ENCODE measurements at regions not wholly inside any gene's neighbourhood (a gene's known extent, or its start where the extent isn't known, plus 50 kb on each side); places are given as distances from the start of the nearest gene placed in this dataset.

DNA sequence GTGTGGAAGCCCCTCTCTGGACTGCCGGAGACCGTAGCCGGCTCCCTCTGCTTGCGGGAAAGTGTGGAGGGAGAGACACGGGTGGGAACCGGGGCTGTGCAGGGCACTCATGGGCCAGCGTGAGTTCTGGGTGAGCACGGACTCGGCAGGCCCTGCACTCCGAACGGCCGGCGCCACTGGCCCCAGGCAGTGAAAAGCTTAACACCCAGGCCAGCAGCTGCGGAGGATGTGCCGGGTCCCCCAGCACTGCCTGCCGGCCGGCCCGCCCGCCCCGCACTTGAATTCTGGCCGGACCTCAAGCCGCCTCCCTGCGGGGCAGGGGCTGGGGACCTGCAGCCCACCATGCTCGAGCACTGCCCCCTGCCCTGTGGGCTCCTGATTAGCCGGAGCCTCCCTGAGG lies 147.0 kb downstream of the FGF9 start:
- in situ Hi-C loops (cut with MboI; ENCODE audit: low sequenced_read_pairs): no loop called here

DNA sequence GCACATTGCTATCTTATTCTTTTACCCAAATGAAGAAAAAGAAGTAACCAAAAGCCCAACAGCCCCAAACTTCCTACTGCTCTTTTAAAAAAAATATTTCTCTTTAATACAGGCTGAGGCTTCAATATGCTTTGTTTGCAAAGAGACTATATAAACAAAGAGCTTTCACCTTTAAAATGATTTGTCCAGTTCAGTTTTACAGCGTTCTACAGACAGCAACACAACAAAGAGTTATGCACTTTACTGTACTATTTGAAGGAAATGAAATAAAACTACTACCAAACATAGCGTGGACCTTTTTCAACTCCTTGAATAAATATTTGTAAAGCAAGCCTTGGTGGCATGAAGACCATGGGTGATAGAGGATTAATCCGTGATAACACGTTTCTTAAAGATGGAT lies 151.2 kb downstream of the FGF9 start:
- in situ Hi-C loops (cut with MboI; ENCODE audit: low sequenced_read_pairs): no loop called here

DNA sequence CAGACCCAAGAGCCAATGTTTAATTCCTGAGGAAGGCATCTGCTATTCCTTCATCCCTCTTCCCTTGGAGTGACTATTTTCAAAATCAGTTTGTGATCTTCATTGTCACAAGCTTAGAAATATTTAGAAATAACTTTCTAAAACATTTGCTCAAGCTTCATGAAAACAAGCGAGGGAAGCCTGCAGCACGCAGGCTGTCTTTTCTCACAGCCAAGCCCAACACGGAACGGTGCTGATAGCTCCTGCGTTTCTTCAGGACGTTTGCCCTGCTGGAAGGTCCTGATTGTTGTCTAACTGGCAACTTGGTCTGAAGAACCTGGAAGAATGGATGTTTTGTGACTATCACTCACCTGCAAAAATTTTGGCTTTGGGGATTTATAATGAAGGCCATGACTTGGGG lies 152.5 kb downstream of the FGF9 start:
- in situ Hi-C loops (cut with MboI; ENCODE audit: low sequenced_read_pairs): no loop called here

DNA sequence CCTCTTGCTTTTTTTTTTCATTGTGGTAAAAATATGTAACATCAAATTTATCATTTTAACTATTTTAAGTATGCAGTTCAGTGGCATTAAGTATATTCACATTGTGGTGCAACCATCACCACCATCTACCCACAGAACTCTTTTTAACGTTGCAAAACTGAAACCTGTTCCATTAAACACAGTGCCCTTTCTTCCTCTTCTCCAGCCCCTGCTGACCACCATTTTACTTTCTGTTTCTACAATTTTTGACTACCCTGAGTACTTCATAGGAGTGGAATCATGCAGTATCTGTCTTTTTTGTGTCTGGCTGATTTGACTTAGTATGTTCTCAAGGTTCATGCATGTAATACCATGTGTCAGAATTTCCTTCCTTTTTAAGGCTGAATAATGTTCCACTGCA lies 153.1 kb downstream of the FGF9 start:
- in situ Hi-C loops (cut with MboI; ENCODE audit: low sequenced_read_pairs): no loop called here

DNA sequence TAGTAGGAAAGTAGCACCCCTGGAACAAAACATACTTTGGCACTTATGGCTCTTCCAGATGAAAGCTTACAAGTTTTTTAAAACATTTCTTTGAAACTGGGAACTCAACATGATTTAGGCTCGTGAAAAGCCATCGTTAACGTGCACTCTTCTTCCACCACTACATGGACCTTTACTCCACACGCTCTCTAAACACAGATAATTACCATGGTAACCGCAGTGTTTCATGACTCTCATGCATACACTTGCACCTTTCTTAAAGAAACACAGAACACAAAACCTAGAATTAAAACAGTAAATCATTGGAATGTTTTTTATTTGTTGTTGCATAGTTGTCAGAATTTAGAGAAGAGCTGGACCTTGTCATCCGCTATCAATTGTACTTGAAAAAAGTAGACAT lies 154.3 kb downstream of the FGF9 start:
- in situ Hi-C loops (cut with MboI; ENCODE audit: low sequenced_read_pairs): no loop called here

DNA sequence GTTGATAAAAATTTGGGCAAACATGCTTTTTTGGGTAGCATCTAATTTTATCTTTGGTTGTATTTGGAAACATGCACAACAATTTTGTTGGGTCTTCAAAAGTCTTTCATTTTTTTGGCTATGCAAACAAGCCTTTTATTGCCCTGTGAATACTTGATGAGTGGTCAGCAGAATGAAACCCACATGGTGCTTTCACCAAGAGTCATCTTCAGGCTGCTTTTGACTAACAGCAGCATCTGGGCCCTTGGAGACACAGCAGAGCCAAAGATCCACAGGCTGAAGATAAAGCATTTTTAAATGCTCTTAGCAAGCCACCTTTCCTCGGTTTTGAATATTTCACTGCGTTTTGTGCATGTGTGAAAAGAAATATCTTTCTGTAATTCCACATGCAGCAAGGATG lies 154.9 kb downstream of the FGF9 start:
- in situ Hi-C loops (cut with MboI; ENCODE audit: low sequenced_read_pairs): no loop called here

DNA sequence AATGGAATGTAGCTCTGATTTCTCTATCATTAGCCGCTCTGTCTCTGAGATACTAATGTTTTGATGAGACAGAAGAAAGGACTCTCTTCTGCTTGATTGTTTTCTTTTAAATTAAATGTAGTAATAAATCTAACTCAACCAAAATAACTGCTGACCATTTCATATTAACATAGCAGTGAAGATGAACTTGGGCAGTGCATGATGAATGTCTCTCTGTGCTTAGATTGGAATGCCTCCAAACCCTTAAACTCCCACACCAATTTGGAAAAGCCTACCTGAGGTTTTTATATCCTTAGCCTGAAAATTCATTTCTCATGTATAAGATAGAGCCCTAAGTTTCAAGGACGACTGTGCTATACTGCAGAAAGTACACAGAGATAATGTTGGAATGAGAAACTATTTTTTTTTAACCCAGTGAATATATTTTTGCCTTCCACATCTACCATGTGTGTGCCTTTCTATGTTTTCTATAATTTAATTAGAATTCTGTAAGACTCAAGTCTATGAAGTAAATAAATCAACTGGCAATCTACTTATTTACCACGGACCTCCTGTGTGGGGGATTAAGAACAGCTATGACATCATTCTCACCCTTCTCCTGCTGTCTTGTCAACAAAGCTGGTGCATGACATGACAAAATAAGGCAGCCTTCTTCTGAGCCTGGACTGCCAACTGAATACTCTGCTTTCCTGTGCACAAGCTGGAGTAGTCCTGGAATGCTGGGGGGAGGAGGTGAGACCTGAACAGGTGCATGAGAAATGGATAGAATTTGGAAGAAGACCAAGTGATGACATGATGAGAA lies 155.5 kb downstream of the FGF9 start:
- in situ Hi-C loops (cut with MboI; ENCODE audit: low sequenced_read_pairs): no loop called here

DNA sequence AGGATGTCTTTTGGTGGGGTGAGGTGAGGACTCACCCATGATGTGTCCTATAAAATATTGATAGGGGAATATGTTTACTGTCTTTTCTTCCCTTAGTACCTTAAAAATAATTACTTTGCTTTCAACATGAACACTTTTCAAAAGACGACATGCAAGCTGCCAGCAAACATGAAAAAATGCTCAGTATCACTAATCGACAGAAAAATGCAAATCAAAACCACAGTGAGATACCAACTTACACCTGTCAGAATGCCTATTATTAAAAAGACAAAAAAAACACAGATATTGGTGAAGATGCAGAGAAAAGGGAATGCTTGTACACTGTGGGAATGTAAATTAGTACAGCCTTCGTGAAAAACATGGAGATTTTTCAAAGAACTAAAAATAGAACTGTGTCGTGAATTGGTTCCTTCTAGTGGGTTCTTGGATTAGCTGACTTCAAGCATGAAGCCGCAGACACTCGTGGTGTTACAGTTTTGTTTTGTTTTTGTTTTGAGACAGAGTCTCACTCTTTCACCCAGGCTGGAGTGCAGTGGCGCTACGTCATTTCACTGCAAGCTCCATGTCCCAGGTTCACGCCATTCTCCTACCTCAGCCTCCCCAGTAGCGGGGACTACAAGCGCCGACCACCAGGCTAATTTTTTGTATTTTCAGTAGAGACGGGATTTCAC lies 160.9 kb downstream of the FGF9 start:
- in situ Hi-C loops (cut with MboI; ENCODE audit: low sequenced_read_pairs): no loop called here

DNA sequence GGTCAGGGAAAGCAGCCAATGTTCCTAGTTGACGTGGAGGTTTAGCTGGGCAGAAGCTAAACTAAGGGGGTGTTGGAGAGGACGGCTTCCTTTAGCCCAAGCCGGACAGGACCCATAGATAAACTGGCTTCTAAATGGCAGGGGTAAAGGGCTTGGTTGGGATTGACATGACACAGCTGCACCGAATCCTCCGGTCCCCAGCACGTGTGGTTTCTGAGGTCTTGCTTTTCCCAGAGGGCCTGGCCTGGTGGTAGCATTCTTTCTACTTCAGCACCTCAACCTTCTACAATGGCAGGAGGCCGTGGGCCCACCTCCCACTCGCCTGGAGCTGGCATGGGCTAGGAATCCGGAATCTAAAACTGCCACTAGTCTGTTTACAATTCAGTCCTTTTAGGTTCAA lies 163.0 kb downstream of the FGF9 start:
- in situ Hi-C loops (cut with MboI; ENCODE audit: low sequenced_read_pairs): no loop called here

DNA sequence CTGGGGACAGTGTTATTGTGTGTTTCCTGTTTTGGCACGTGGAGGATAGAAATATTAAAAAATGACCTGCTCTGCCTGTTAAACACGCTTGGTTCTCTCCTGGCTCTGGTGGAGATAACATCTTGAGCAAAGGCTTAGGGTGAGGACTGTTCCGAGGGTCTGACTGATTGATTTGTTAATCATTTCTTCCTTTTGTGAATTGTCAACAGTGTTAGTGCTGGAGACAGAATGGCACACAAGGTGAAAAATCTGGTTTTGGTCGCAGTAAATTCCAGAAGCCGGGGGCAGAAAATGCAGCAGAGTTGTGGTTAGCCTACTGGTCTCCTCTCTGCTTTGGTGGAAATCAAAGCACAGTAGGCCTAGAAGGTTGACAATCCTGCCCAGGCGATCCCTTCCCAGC lies 163.6 kb downstream of the FGF9 start:
- in situ Hi-C loops (cut with MboI; ENCODE audit: low sequenced_read_pairs): no loop called here

DNA sequence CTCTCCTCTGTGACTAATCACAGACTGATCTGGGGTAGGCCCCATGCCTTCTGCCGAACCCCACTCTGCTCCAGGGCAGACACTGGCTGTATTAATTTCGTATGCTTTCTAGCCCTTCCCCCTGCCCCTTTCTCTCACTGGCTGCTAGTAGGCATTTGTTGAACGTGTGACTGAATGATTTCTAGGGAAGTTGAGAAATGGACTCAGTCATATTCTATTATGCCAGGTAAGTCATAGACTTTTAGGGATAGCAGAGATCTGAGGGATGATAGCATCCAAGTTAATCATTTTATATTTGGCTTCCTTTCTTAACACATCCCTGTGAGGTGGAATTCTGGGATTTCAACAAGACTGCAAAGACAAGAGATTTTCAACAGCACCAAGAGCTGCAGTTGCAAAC lies 166.4 kb downstream of the FGF9 start:
- in situ Hi-C loops (cut with MboI; ENCODE audit: low sequenced_read_pairs): no loop called here

DNA sequence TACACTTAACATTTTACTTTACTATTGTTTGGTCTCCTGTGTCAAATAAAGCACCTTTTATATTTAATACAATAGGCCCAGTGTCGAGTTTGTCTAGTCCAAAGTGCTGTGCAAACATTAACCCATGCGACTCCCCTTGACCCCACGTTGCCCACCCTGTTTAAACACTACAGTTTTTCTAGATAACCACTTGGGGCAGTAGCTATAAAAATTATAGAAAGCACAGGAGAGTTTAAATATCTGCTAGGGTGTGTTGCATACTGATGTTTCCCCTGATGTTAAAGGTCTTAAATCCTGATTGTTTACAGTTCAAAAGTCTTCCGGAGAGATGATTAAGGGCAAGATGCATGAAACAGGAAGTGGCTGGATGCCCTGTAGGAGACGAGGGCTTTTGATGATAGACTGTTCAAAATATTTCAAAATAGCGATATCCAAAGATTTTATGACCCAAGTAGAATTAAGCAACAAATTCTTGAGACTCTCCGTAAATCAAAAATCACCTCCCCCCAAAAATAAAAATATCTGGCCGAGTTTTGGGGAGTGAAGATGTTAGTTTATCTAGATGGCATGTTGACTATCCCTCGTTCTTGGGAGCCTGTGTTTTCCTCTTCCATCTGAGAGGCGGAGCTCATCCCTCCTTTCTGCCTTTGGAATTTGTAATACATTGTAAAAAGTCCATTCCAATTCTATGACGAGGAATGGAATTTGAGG lies 167.1 kb downstream of the FGF9 start:
- in situ Hi-C loops (cut with MboI; ENCODE audit: low sequenced_read_pairs): no loop called here

DNA sequence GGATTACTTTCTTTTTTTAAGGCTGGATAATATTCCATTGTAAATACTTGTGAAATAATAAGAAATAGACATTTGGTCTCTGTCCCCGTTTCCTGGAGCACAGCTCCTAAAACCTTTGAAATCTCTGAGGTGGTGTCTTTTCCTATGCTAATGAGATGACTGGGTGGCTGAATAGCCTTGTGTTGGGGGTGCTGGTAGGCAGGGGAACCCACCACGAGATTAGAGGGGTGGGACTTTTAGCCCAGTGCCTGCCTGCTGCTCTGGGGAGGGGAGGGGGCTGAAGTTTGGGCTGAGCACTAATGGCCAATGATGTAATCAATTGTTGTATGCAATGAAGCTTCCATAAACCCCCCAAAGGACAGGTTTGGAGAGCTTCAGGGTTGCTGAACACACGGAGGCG lies 175.7 kb downstream of the FGF9 start:
- in situ Hi-C loops (cut with MboI; ENCODE audit: low sequenced_read_pairs): no loop called here

DNA sequence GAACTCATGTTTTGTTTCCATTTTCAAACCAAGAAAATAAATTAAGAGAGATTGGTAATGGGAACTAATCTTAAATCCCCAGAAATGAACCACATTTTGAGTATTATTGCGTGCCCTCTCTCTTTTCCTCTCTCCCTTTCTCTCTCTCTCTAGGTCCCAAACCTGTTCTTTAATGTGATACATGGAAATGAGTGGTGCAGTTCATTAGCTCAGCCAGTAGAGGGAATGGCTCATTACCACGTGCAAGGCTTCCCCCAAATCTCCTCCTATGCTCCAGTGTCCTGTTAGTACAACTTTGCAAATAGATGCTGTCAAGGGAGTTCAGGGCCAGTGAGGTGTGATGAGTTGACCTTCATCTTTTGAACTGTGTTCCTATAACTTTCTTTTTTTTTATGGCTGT lies 178.4 kb downstream of the FGF9 start:
- in situ Hi-C loops (cut with MboI; ENCODE audit: low sequenced_read_pairs): no loop called here

DNA sequence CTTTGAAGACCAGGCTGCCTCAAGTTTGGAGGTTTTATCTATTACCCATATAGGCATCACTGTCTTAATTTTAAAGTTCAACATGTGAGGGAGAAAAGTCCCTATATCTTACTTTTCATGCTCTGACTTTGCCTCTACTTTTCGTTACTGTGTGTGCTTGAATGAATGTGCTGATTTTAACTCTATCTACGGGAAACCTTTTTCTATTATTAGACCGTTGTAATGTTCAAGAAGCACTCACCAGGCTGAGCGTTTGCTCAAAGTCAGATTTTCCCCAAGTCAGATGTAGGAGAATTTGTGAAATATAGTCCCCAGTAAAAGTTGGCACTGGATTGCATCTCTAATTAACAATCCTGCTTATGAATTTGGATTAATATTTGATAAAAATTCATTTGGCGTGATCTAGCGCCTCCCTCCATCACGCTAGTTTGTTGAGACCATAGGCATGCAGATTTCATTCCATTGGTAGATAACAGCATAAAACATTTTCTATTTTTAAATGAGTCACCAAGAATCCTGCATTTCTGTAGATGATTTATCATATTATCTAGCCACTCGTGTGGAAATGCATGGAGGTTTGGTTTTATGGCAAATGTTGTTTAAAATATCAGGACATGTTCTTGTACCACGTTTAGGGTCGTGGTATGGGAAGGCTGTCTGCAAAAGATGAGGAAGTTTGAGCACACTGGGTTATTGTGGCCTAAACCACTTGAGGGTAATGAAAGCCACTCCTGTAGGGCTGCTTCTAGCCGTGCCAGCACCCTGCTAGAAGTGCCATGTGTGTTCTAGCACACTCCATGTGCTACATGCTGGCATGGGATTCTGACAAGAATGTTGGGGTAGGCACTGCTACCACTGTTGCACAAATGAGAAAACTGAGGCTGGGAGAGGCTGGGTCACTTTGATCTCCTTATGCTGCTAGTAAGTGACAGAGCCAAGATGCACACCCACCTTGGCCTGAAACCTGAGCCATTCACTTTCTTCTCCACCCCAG lies 179.4 kb downstream of the FGF9 start:
- in situ Hi-C loops (cut with MboI; ENCODE audit: low sequenced_read_pairs): no loop called here

DNA sequence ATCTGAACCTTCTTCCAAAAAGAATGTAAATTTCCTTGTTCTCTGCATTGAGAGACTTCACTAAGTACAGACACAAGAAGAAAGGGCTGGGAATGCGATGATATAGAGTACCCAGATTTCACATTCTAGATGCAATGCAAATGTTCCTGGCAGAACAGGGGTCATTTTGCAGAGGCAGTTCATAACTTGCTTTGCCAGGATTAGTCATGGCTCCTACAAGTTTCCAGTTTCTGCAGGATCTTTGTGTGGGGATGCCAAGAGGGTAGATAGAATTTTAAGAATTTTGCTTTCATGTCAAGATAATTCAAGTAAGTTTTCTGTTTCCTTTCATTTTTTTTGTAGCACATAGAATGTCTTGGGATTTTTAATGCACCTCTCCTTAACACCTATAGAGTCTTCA lies 181.2 kb downstream of the FGF9 start:
- in situ Hi-C loops (cut with MboI; ENCODE audit: low sequenced_read_pairs): no loop called here

DNA sequence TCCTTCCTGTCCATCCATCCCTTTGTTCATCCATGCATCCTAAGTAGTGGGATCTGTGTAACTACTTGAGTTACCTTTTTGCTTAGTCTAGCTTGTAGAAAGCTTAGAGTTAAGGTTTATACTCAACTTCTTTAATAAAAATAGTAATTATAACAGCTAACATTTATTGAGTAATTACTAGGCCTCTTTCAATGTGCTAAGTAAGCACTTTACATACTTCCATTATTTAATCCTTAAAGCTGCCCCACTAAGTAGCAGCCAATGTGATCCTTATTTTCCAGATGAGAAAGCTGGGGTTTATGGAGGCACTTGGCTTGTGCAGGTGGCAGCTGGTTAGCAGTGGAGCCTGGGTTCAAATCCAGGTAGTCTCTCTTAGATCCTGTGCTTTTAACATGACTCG lies 182.9 kb downstream of the FGF9 start:
- in situ Hi-C loops (cut with MboI; ENCODE audit: low sequenced_read_pairs): no loop called here

DNA sequence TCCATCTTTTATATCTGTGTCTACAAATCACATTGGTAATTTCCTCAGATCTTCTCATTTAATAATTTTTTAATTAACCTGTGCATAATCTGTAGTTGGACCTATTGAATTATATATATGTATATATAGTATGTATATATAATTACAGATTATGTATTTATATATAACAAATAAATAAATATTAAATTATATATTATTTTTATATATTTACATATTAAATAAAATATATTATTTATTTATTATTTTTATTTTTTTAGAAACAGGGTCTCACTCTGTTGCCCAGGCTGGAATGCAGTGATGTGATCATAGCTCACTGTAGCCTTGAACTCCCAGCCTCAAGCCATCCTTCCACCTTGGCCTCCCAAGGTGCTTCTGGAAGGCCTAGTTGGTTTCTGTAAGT lies 197.9 kb downstream of the FGF9 start:
- in situ Hi-C loops (cut with MboI; ENCODE audit: low sequenced_read_pairs): no loop called here

DNA sequence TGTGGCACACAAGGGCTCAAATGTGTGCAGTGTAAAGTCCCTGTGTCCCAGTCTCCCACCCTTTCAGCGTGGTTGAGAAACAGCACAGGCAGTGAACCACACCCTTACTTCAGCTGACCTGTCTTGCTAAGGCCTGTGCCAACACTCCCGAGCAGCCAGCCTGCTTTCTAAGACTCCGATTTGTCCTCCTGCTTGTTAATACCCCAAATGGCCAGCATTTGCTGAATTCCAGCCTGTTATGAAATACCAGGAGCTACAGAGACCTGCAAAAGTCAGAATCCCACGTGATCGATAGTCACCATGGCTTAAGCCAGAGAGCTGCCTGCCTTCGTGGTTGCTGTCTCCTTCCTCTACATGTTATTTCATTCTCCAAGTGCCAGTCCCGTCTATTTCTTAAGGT lies 200.5 kb downstream of the FGF9 start:
- in situ Hi-C loops (cut with MboI; ENCODE audit: low sequenced_read_pairs): no loop called here

DNA sequence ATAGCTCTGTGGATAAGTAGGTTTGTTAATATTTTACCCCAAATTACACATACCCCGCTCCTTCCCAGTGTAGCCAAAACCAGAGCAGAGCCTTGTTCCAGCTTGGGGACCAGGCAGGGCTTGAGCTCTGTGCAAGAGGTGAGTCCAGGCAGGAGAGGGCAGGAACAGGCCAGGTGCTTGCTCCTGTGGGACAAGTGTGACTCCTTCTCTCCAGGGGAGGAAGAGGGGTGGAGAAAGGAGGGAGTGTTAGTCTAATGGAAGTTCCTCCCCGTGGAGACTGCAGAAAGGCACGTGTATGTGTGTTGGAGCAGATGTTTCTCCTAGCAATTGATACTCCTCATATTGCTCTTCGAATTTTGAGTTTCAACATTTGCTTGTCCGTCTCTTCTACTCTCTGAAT lies 201.0 kb downstream of the FGF9 start:
- in situ Hi-C loops (cut with MboI; ENCODE audit: low sequenced_read_pairs): no loop called here

DNA sequence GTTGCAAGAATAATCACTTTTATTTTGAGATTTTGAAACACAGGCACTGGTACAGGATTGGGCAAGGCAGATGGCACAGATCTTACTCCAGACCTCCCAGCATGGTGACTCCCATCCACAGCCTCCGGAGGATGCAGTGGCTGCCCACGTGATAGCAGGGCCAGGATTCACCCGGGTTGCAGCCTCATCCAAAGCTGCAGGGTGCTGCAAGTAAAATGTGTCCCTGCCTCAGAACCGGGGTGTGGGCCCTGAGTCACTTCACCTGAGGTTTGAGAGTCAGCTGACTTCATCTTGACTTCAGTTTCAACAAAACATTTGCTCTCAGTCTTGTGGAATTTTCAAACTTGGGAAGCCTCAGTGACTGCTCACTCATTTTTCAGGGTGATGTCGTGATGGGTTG lies 201.9 kb downstream of the FGF9 start:
- in situ Hi-C loops (cut with MboI; ENCODE audit: low sequenced_read_pairs): no loop called here

Data from HL-60/S4 (cell line).